ENCODE measurements at regions not wholly inside any gene's neighbourhood (a gene's known extent, or its start where the extent isn't known, plus 50 kb on each side); places are given as distances from the start of the nearest gene placed in this dataset.

GRCh38 chr20:19935842-19936241, 81.3 kb upstream of the NAA20 start:
- H3K9me3 Mint-ChIP-seq (ENCODE audit: unreplicated experiment), result no peaks in the 10 kb centered on the region
- H3K27me3 Mint-ChIP-seq (ENCODE audit: unreplicated experiment), result no peaks in the 10 kb centered on the region
- peaks cover 10% of the 10 kb centered on the region for H3K4me1 Mint-ChIP-seq (ENCODE audit: unreplicated experiment)
- peaks cover 14% of the 10 kb centered on the region for H3K36me3 Mint-ChIP-seq (ENCODE audit: unreplicated experiment)
- H3K4me3 Mint-ChIP-seq (ENCODE audit: unreplicated experiment), result no peak overlapping the region
- no peak for DNase-seq (ENCODE audit: extremely low spot score, unreplicated experiment)
- H3K27ac Mint-ChIP-seq (ENCODE audit: unreplicated experiment), result no peak overlapping the region
- TF ChIP-seq, protein P1, sequence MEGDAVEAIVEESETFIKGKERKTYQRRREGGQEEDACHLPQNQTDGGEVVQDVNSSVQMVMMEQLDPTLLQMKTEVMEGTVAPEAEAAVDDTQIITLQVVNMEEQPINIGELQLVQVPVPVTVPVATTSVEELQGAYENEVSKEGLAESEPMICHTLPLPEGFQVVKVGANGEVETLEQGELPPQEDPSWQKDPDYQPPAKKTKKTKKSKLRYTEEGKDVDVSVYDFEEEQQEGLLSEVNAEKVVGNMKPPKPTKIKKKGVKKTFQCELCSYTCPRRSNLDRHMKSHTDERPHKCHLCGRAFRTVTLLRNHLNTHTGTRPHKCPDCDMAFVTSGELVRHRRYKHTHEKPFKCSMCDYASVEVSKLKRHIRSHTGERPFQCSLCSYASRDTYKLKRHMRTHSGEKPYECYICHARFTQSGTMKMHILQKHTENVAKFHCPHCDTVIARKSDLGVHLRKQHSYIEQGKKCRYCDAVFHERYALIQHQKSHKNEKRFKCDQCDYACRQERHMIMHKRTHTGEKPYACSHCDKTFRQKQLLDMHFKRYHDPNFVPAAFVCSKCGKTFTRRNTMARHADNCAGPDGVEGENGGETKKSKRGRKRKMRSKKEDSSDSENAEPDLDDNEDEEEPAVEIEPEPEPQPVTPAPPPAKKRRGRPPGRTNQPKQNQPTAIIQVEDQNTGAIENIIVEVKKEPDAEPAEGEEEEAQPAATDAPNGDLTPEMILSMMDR (IDR thresholded peaks at IDR 0.05), result no peak

DNA sequence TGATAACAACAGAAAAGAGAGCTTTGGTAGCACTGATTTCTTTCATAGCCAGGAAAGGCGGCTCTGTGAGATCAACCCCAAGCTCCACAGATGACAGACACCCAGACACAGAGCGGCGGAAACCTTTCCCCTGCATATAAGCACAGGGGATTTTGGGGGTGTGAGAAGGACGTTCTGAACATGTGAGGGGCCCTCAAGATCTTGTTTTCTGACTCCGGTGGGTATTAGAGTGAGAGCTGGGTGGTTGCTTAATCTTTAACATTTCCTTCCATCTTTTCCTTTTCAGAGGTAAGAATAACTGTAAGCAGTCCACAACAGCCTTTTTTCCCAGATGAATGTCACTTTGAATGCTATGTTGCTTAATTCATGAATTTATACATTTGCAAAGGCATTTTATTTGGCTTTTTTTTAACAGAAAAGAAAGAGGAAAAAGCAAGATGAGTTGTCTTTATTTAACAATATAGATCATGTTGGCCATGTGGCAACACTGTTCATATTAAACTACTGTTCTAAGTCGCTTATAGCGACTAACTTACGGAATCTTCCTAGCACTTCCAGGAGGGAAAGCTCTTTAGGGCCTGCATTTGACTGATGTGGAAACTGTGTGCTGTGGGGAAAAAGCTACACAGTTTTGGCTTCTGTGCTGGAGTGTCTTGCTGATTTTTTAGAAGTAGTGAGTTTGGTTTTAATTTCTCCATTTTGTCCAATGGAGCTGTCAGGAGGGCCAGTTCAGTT, 80.5 kb upstream of the NAA20 start:
- Mint-ChIP-seq H3K27ac (ENCODE audit: unreplicated experiment) (no peak overlapping the region), H3K27me3 (ENCODE audit: unreplicated experiment) (no peaks in the 10 kb centered on the region), H3K4me1 (ENCODE audit: unreplicated experiment) (peaks cover 14% of the 10 kb centered on the region), H3K9me3 (ENCODE audit: unreplicated experiment) (no peaks in the 10 kb centered on the region), H3K36me3 (ENCODE audit: unreplicated experiment) (peaks cover 20% of the 10 kb centered on the region), H3K4me3 (ENCODE audit: unreplicated experiment) (no peak overlapping the region)
- DNase-seq (ENCODE audit: extremely low spot score, unreplicated experiment), result no peak
- TF ChIP-seq, protein P1 (IDR thresholded peaks at IDR 0.05), result no peak

DNA sequence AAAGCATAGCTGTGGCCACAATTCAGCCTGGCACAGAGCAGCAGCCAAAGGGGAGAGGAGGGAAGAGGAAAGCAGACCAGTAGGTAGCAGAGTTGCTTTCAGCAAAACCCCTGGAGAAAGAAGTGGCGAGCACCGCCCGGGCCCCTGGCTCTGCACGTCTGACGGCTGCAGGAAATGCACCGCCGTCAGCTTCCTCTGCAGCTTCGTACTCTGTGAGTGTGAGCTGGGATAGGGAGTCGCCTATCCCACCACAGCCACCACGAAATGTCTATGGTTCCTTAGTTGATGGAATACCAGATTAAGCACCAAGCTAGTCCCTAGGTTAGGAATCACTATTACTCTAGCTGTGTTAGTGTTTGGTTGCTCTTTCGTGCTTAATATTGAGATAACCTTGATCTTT, 79.9 kb upstream of the NAA20 start:
- H3K4me3 Mint-ChIP-seq (ENCODE audit: unreplicated experiment), result no peak overlapping the region
- no peak overlapping the region for H3K27ac Mint-ChIP-seq (ENCODE audit: unreplicated experiment)
- TF ChIP-seq, protein P1 (IDR thresholded peaks at IDR 0.05), result no peak
- H3K27me3 Mint-ChIP-seq (ENCODE audit: unreplicated experiment), result no peaks in the 10 kb centered on the region
- no peak for DNase-seq (ENCODE audit: extremely low spot score, unreplicated experiment)
- H3K9me3 Mint-ChIP-seq (ENCODE audit: unreplicated experiment), result no peaks in the 10 kb centered on the region
- peaks cover 14% of the 10 kb centered on the region for H3K4me1 Mint-ChIP-seq (ENCODE audit: unreplicated experiment)
- peaks cover 22% of the 10 kb centered on the region for H3K36me3 Mint-ChIP-seq (ENCODE audit: unreplicated experiment)

DNA sequence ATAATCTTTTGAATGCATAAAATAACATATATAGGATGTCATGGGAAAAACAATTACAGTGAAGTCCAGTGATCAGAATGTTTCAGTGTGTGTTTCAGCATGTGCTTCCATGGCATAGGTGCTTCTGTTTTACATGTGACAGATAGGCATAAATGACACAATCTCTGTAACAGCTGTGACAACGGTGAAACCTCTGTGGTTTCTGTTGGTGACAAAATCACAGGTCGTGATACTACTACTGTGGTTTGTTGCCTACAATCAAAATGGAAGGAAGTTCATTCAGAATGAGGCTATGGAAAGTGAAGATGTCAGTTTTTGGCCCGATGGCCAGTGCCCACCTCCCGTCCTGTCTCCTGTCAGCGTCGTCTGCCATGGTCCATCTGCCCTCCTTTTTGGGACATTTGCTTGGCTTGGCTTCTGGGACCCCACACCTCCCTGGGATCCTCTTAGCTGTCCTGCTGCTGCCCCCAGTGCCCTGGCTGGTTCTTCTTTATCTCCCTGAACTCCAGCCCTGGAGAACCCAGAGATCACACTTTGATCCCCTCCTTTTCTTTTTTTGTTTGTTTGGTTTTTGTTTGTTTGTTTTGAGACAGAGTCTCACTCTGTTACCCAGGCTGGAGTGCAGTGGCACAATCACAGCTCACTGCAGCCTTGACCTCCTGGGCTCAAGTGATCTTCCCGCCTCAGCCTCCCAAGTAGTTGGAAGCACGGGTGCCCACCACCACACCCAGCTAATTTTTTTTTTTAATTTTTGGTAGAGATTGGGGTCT, 79.3 kb upstream of the NAA20 start:
- Mint-ChIP-seq H3K4me3 (ENCODE audit: unreplicated experiment) (no peak overlapping the region), H3K27me3 (ENCODE audit: unreplicated experiment) (no peaks in the 10 kb centered on the region), H3K36me3 (ENCODE audit: unreplicated experiment) (peaks cover 22% of the 10 kb centered on the region), H3K27ac (ENCODE audit: unreplicated experiment) (no peak overlapping the region), H3K4me1 (ENCODE audit: unreplicated experiment) (peaks cover 14% of the 10 kb centered on the region), H3K9me3 (ENCODE audit: unreplicated experiment) (no peaks in the 10 kb centered on the region)
- TF ChIP-seq, protein P1 (IDR thresholded peaks at IDR 0.05), result no peak
- DNase-seq (ENCODE audit: extremely low spot score, unreplicated experiment), result no peak

DNA sequence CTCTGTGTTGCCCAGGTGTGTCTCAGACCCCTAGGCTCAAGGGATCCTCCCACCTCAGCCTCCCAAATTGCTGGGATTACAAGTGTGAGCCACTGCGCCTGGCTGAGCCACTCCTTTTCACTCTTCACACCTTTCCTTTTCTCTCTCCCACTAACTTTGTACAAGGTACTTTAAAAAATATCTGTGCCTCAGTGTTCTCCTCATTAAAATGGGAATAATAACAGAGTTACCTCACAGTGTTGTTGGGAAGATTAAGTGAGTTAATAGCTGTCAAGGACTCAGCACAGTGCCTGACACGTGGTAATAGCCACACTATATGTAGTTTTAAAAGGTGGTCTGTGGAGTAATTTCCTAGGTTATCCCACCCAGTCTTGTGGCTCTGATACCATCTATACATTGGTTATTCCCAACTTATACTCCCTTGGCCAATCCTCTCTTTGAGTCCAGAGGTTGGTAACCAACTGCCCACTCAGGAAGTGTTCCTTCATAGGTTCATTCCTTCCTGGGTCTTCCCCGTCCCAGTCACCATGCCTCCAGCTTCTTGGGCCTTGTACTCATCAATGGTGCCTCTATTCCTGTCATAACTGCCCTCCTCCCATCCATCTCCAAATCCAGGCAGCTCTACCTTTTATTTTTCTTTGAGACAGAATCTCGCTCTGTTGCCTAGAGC, 78.6 kb upstream of the NAA20 start:
- peaks cover 14% of the 10 kb centered on the region for H3K4me1 Mint-ChIP-seq (ENCODE audit: unreplicated experiment)
- no peak overlapping the region for H3K27ac Mint-ChIP-seq (ENCODE audit: unreplicated experiment)
- TF ChIP-seq, protein P1 (IDR thresholded peaks at IDR 0.05), result no peak
- no peak for DNase-seq (ENCODE audit: extremely low spot score, unreplicated experiment)
- H3K4me3 Mint-ChIP-seq (ENCODE audit: unreplicated experiment), result no peak overlapping the region
- H3K27me3 Mint-ChIP-seq (ENCODE audit: unreplicated experiment), result no peaks in the 10 kb centered on the region
- H3K9me3 Mint-ChIP-seq (ENCODE audit: unreplicated experiment), result no peaks in the 10 kb centered on the region
- peaks cover 22% of the 10 kb centered on the region for H3K36me3 Mint-ChIP-seq (ENCODE audit: unreplicated experiment)

All from osteocyte (in vitro differentiated cells).